ENCODE measurements at regions not wholly inside any gene's neighbourhood (a gene's known extent, or its start where the extent isn't known, plus 50 kb on each side); places are given as distances from the start of the nearest gene placed in this dataset.

DNA sequence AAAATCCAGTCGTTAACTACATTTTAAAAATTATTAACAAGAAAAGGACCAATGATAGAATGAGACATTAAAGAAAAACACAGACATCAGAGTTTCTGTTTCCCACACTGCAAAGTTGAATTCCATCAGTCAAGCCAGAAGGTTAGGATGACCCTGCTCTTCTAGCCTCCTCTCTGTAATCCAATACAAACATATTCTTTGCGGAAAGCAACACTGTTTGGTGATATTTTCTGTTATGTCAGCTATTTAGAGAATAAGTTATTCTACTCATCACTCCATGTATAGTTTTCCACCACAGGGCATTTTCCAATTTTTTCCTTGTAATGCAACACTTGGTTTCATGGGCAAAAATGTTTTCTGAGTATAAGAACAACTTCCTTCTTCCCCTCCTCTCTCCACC, 152.3 kb downstream of the EVX1 start:
- no TSS peak for BruUV-seq (replicated peaks)
- Histone ChIP-seq H3K79me2 (ENCODE audit: control insufficient read depth, insufficient read depth, low read length) (no peaks in the 10 kb centered on the region), H3K4me3 (replicated peaks in 1 of 3; ENCODE audit: insufficient read depth in 1 of 3, low read depth in 1 of 3, low read length in 3 of 3) (no peak overlapping the region), H2AFZ (ENCODE audit: low read depth, low read length) (no peak overlapping the region), H3K27me3 (ENCODE audit: control insufficient read depth in 2 of 2, insufficient read depth in 2 of 2, low read length in 2 of 2) (peaks cover 2 to 5% of the 10 kb centered on the region in 2 experiments), H3K4me2 (ENCODE audit: insufficient read depth, low read length) (no peak overlapping the region), H3K27ac (ENCODE audit: insufficient read depth, low read depth, low read length) (no peak overlapping the region), H4K20me1 (replicated peaks; ENCODE audit: control insufficient read depth, extremely low read depth, insufficient read depth, low read length) (no peaks in the 10 kb centered on the region), H3K9me3 (replicated peaks; ENCODE audit: control insufficient read depth, insufficient read depth, low read length) (no peaks in the 10 kb centered on the region), H3K9me1 (replicated peaks; ENCODE audit: control insufficient read depth, extremely low read depth, insufficient read depth, low read length) (no peaks in the 10 kb centered on the region), H3K4me1 (ENCODE audit: control insufficient read depth, extremely low read depth, insufficient read depth, low read length) (no peaks in the 10 kb centered on the region), H3K36me3 (ENCODE audit: control insufficient read depth in 2 of 2, extremely low read depth in 1 of 2, insufficient read depth in 2 of 2, low read length in 2 of 2) (no peaks in the 10 kb centered on the region), H3K9ac (replicated peaks; ENCODE audit: extremely low read depth, insufficient read depth, low read length) (no peak overlapping the region)
- DNase-seq (ENCODE audit: low read depth, low spot score), result no peak
- FAIRE-seq, result no peak
- dilution Hi-C loops (cut with MboI; ENCODE audit: extremely low pct_ligation_motif_present, low sequenced_read_pairs), result no loop called here
- intact Hi-C loops (cut with micrococcal nuclease), result no loop called here
- CTCF ChIA-PET, result interaction anchor here (0.7 kb wide), 1 partner anchor 289 kb away, joined by 3 read pairs; no protein-coding TSS in a partner anchor
- no peak for TF ChIP-seq FOS (IDR thresholded peaks at IDR 0.05; ENCODE audit: borderline replicate concordance, insufficient read depth, low read length)
- no peak for TF ChIP-seq MYC (IDR thresholded peaks at IDR 0.05; ENCODE audit: low read depth, low read length)
- TF ChIP-seq GATA2 (IDR thresholded peaks at IDR 0.05; ENCODE audit: insufficient read depth, insufficient read length, low read depth, low read length), result no peak
- TF ChIP-seq JUN (IDR thresholded peaks at IDR 0.05; ENCODE audit: borderline replicate concordance, insufficient read depth, insufficient read length, low read depth), result no peak
- TF ChIP-seq, protein P1, sequence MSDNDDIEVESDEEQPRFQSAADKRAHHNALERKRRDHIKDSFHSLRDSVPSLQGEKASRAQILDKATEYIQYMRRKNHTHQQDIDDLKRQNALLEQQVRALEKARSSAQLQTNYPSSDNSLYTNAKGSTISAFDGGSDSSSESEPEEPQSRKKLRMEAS (IDR thresholded peaks at IDR 0.05; ENCODE audit: insufficient read depth, insufficient read length), result no peak
- TF ChIP-seq EZH2 (IDR thresholded peaks at IDR 0.05; ENCODE audit: borderline replicate concordance, low read depth, low read length, severe bottlenecking), result no peak
- TF ChIP-seq POLR2A (IDR thresholded peaks at IDR 0.05; ENCODE audit: low read depth, low read length), result no peak
- TF ChIP-seq, protein P2, sequence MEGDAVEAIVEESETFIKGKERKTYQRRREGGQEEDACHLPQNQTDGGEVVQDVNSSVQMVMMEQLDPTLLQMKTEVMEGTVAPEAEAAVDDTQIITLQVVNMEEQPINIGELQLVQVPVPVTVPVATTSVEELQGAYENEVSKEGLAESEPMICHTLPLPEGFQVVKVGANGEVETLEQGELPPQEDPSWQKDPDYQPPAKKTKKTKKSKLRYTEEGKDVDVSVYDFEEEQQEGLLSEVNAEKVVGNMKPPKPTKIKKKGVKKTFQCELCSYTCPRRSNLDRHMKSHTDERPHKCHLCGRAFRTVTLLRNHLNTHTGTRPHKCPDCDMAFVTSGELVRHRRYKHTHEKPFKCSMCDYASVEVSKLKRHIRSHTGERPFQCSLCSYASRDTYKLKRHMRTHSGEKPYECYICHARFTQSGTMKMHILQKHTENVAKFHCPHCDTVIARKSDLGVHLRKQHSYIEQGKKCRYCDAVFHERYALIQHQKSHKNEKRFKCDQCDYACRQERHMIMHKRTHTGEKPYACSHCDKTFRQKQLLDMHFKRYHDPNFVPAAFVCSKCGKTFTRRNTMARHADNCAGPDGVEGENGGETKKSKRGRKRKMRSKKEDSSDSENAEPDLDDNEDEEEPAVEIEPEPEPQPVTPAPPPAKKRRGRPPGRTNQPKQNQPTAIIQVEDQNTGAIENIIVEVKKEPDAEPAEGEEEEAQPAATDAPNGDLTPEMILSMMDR (IDR thresholded peaks at IDR 0.05; ENCODE audit: extremely low read depth in 1 of 2, insufficient read depth in 1 of 2, low read depth in 1 of 2, low read length in 2 of 2), result no peak
- TF ChIP-seq POLR2AphosphoS5 (IDR thresholded peaks at IDR 0.05; ENCODE audit: insufficient read depth, low read depth, low read length), result no peak
- POLR2A ChIA-PET, result no interaction called here
